Activated CD8-positive, alpha-beta memory T cell treated with anti-CD3 and anti-CD28 coated beads for 48 hours (primary cell): ENCODE measurements at regions not wholly inside any gene's neighbourhood (a gene's known extent, or its start where the extent isn't known, plus 50 kb on each side); places are given as distances from the start of the nearest gene placed in this dataset.
"Not testable (repeated sequence)": the region's sequence is repeated elsewhere in the genome, so short reads cannot be mapped to it uniquely, and the experiment has no call there.

Experiments
- DNase-seq, 3 experiments: peaks; one replicate each; pipeline ENCODE4 v3.0.0-alpha.2; 2020; ENCODE audit warnings: low read depth in 2 of 3, low spot score in 2 of 3

GRCh38 chr7:131937868-131938267 lies 381.4 kb upstream of the PODXL start:
- DNase-seq, result no peak

GRCh38 chr7:131935180-131935579 lies 378.8 kb upstream of the PODXL start:
- no peak for DNase-seq

- no peak for DNase-seq
Measured at GRCh38 chr7:131934452-131934851, 378.0 kb upstream of the PODXL start.

- no peak for DNase-seq
Measured at GRCh38 chr7:131933751-131934289, 377.4 kb upstream of the PODXL start.

- not testable (repeated sequence) for DNase-seq
Measured at GRCh38 chr7:131933219-131933618, 376.8 kb upstream of the PODXL start.

- DNase-seq, result no peak
Measured at GRCh38 chr7:131932271-131932670, 375.8 kb upstream of the PODXL start.

GRCh38 chr7:131931370-131931769 lies 374.9 kb upstream of the PODXL start:
- no peak for DNase-seq

- DNase-seq, result no peak
Measured at GRCh38 chr7:131929632-131930031, 373.2 kb upstream of the PODXL start.

- DNase-seq, result no peak
Measured at GRCh38 chr7:131927770-131928423, 371.5 kb upstream of the PODXL start.

- no peak for DNase-seq
Measured at GRCh38 chr7:131925636-131926035, 369.2 kb upstream of the PODXL start.

- no peak for DNase-seq
Measured at GRCh38 chr7:131924857-131925256, 368.4 kb upstream of the PODXL start.

- DNase-seq, result not testable (repeated sequence)
Measured at GRCh38 chr7:131922948-131923347, 366.5 kb upstream of the PODXL start.

- DNase-seq, result no peak
Measured at GRCh38 chr7:131921016-131921415, 364.6 kb upstream of the PODXL start.

- DNase-seq, result no peak
Measured at GRCh38 chr7:131919920-131920709, 363.7 kb upstream of the PODXL start.

- DNase-seq, result no peak
Measured at GRCh38 chr7:131911112-131911511, 354.7 kb upstream of the PODXL start.

GRCh38 chr7:131909151-131909768 lies 352.8 kb upstream of the PODXL start:
- DNase-seq, result no peak

- DNase-seq, result no peak
Measured at GRCh38 chr7:131908714-131909113, 352.3 kb upstream of the PODXL start.

GRCh38 chr7:131905471-131905973 lies 349.1 kb upstream of the PODXL start:
- no peak for DNase-seq

- no peak for DNase-seq
Measured at GRCh38 chr7:131904760-131905327, 348.4 kb upstream of the PODXL start.

- DNase-seq, result no peak
Measured at GRCh38 chr7:131903315-131903714, 346.9 kb upstream of the PODXL start.

- no peak for DNase-seq
Measured at GRCh38 chr7:131900785-131901287, 344.4 kb upstream of the PODXL start.
